ENCODE measurements at regions not wholly inside any gene's neighbourhood (a gene's known extent, or its start where the extent isn't known, plus 50 kb on each side); places are given as distances from the start of the nearest gene placed in this dataset.

GRCh38 chr21:28179136-28179535 is 813.5 kb downstream of the LTN1 start:
- intact Hi-C loops (cut with DNase I; ENCODE audit: low total_unique reads) = no loop called here

GRCh38 chr21:28177124-28177523 is 815.6 kb downstream of the LTN1 start:
- H3K4me1 ChIP-seq = no peaks in the 10 kb centered on the region
- H3K27me3 ChIP-seq = no peaks in the 10 kb centered on the region
- intact Hi-C loops (cut with DNase I; ENCODE audit: low total_unique reads) = no loop called here
- TF ChIP-seq, protein P1, sequence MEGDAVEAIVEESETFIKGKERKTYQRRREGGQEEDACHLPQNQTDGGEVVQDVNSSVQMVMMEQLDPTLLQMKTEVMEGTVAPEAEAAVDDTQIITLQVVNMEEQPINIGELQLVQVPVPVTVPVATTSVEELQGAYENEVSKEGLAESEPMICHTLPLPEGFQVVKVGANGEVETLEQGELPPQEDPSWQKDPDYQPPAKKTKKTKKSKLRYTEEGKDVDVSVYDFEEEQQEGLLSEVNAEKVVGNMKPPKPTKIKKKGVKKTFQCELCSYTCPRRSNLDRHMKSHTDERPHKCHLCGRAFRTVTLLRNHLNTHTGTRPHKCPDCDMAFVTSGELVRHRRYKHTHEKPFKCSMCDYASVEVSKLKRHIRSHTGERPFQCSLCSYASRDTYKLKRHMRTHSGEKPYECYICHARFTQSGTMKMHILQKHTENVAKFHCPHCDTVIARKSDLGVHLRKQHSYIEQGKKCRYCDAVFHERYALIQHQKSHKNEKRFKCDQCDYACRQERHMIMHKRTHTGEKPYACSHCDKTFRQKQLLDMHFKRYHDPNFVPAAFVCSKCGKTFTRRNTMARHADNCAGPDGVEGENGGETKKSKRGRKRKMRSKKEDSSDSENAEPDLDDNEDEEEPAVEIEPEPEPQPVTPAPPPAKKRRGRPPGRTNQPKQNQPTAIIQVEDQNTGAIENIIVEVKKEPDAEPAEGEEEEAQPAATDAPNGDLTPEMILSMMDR (IDR thresholded peaks at IDR 0.05) = no peak
- TF ChIP-seq POLR2A (IDR thresholded peaks at IDR 0.05) (no peak), EP300 (IDR thresholded peaks at IDR 0.05; ENCODE audit: low read depth) (no peak), POLR2AphosphoS5 (IDR thresholded peaks at IDR 0.05) (no peak)
- no peak overlapping the region for H3K4me3 ChIP-seq
- in situ Hi-C loops (cut with MboI; ENCODE audit: low pct_ligation_motif_present in 1 of 4, low pct_unique_long_range_greater_than_20kb in 1 of 4, low sequenced_read_pairs in 3 of 4) = no loop called here
- no peak overlapping the region for H3K27ac ChIP-seq
- H3K36me3 ChIP-seq = no peaks in the 10 kb centered on the region
- no peak for DNase-seq
- WGBS, 2 donors (ENCODE audit: low coverage in 1 of 2) = 29 to 47% methylated on average over 1 of the region's 1 CpG
- no peaks in the 10 kb centered on the region for H3K9me3 ChIP-seq

More at GRCh38 chr21:28179136-28179535, 813.5 kb downstream of the LTN1 start:
- TF ChIP-seq EP300 (IDR thresholded peaks at IDR 0.05; ENCODE audit: low read depth) = no peak
- TF ChIP-seq, protein P1 (IDR thresholded peaks at IDR 0.05) = no peak
- no peak for TF ChIP-seq POLR2AphosphoS5 (IDR thresholded peaks at IDR 0.05)
- no peak for TF ChIP-seq POLR2A (IDR thresholded peaks at IDR 0.05)
- Histone ChIP-seq H3K4me1 (no peaks in the 10 kb centered on the region), H3K36me3 (no peaks in the 10 kb centered on the region), H3K27ac (no peak overlapping the region), H3K4me3 (no peak overlapping the region), H3K27me3 (no peaks in the 10 kb centered on the region), H3K9me3 (no peaks in the 10 kb centered on the region)
- in situ Hi-C loops (cut with MboI; ENCODE audit: low pct_ligation_motif_present in 1 of 4, low pct_unique_long_range_greater_than_20kb in 1 of 4, low sequenced_read_pairs in 3 of 4) = no loop called here
- DNase-seq = no peak

DNA sequence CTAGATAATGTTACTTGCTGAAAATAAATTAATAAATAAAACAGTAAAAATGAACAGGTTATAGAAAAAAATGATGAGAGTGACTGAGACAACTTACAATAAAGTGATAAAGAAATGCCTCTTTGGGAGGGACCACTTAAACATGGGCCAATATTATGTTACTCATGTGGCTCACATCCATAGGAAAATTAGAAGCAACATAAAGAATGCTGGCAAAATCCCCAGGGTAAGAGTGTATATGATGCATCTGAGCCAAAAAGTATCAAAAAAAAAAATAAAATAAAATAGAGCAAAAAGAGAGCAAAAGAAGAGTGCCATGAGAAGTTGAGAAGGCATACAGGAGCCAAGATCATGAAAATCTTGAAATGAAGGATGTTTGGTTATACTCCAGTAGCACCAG is 818.0 kb downstream of the LTN1 start:
- intact Hi-C loops (cut with DNase I; ENCODE audit: low total_unique reads) = no loop called here
- no peaks in the 10 kb centered on the region for H3K36me3 ChIP-seq
- H3K4me3 ChIP-seq = no peak overlapping the region
- H3K27me3 ChIP-seq = no peaks in the 10 kb centered on the region
- in situ Hi-C loops (cut with MboI; ENCODE audit: low pct_ligation_motif_present in 1 of 4, low pct_unique_long_range_greater_than_20kb in 1 of 4, low sequenced_read_pairs in 3 of 4) = no loop called here
- H3K4me1 ChIP-seq = no peaks in the 10 kb centered on the region
- TF ChIP-seq, protein P1 (IDR thresholded peaks at IDR 0.05) = no peak
- TF ChIP-seq POLR2A (IDR thresholded peaks at IDR 0.05) (no peak), EP300 (IDR thresholded peaks at IDR 0.05; ENCODE audit: low read depth) (no peak), POLR2AphosphoS5 (IDR thresholded peaks at IDR 0.05) (no peak)
- no peak for DNase-seq
- H3K9me3 ChIP-seq = no peaks in the 10 kb centered on the region
- H3K27ac ChIP-seq = no peak overlapping the region

DNA sequence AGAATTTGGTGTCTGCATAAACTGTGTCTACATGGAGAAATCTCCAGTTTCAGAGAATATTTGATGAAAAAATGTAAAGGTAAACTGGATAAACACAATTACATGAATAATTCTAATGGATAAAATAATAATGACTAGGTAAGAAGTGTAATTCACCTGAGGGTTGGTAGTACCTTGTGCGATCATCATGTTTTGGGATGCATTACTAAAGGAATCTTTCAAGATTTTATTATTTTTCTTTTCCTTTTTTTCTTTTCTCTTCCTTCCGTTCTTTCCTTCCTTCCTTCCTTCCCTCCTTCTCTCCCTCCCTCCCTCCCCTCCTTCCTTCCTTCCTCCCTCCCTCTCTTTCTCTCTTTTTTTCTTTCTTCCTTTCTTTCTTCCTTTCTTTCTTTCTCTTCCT is 818.7 kb downstream of the LTN1 start:
- no peak overlapping the region for H3K27ac ChIP-seq
- no peaks in the 10 kb centered on the region for H3K9me3 ChIP-seq
- H3K4me1 ChIP-seq = no peaks in the 10 kb centered on the region
- no peak overlapping the region for H3K4me3 ChIP-seq
- in situ Hi-C loops (cut with MboI; ENCODE audit: low pct_ligation_motif_present in 1 of 4, low pct_unique_long_range_greater_than_20kb in 1 of 4, low sequenced_read_pairs in 3 of 4) = no loop called here
- no peaks in the 10 kb centered on the region for H3K27me3 ChIP-seq
- TF ChIP-seq, protein P1 (IDR thresholded peaks at IDR 0.05) = no peak
- TF ChIP-seq POLR2AphosphoS5 (IDR thresholded peaks at IDR 0.05) (no peak), EP300 (IDR thresholded peaks at IDR 0.05; ENCODE audit: low read depth) (no peak), POLR2A (IDR thresholded peaks at IDR 0.05) (no peak)
- intact Hi-C loops (cut with DNase I; ENCODE audit: low total_unique reads) = no loop called here
- DNase-seq = no peak
- 88 to 93% methylated on average over 2 of the region's 2 CpGs for WGBS, 2 donors (ENCODE audit: low coverage in 1 of 2)
- no peaks in the 10 kb centered on the region for H3K36me3 ChIP-seq

Measured in transverse colon (tissue), 4 donors.